ENCODE measurements at regions not wholly inside any gene's neighbourhood (a gene's known extent, or its start where the extent isn't known, plus 50 kb on each side); places are given as distances from the start of the nearest gene placed in this dataset.

DNA sequence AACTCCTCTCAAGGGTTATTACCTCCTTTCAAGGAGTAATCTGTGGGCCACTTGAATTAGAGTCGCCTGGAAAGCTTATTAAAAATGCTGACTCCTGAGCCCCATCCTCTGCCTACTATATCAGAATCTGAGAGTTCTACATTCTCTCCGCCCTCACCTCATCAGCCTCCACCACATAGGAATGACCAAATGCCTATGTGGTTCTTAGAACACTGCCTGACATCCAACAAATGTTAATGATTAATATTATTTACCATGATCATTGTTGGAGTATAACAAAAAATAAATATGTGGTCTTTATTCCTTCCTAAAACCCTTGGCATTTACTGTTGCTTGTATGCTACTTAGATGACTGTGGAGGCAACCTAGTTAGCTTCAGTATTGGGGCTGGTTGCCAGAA is 91.9 kb downstream of the BBS10 start:
- Histone ChIP-seq H3K36me3 (ENCODE audit: insufficient read depth) (no peaks in the 10 kb centered on the region), H3K4me1 (ENCODE audit: low read depth, poor library complexity, severe bottlenecking) (no peaks in the 10 kb centered on the region), H2AFZ (ENCODE audit: low read depth) (no peak overlapping the region), H3K79me2 (ENCODE audit: insufficient read depth, low read depth) (no peaks in the 10 kb centered on the region), H3K4me3 (IDR thresholded peaks at IDR 0.05; ENCODE audit: insufficient read depth, low read depth, low read length) (no peak overlapping the region), H3K27ac (no peak overlapping the region), H3K27me3 (ENCODE audit: insufficient read depth, low read depth) (no peaks in the 10 kb centered on the region), H3K9ac (no peak overlapping the region), H4K20me1 (ENCODE audit: insufficient read depth) (no peaks in the 10 kb centered on the region), H3K4me2 (no peak overlapping the region)
- TF ChIP-seq CTCF (conservative IDR thresholded peaks at IDR 0.05; ENCODE audit: low read depth, low read length), result no peak

- Histone ChIP-seq H3K4me2 (no peak overlapping the region), H3K4me3 (IDR thresholded peaks at IDR 0.05; ENCODE audit: insufficient read depth, low read depth, low read length) (no peak overlapping the region), H3K27ac (no peak overlapping the region), H4K20me1 (ENCODE audit: insufficient read depth) (no peaks in the 10 kb centered on the region), H3K36me3 (ENCODE audit: insufficient read depth) (no peaks in the 10 kb centered on the region), H3K79me2 (ENCODE audit: insufficient read depth, low read depth) (no peaks in the 10 kb centered on the region), H3K4me1 (ENCODE audit: low read depth, poor library complexity, severe bottlenecking) (no peaks in the 10 kb centered on the region), H3K27me3 (ENCODE audit: insufficient read depth, low read depth) (no peaks in the 10 kb centered on the region), H3K9ac (no peak overlapping the region), H2AFZ (ENCODE audit: low read depth) (no peak overlapping the region)
- no peak for TF ChIP-seq CTCF (conservative IDR thresholded peaks at IDR 0.05; ENCODE audit: low read depth, low read length)
Observed at GRCh38 chr12:76255692-76256091, 92.5 kb downstream of the BBS10 start.

- no peaks in the 10 kb centered on the region for H3K36me3 ChIP-seq (ENCODE audit: insufficient read depth)
- no peaks in the 10 kb centered on the region for H3K79me2 ChIP-seq (ENCODE audit: insufficient read depth, low read depth)
- no peak overlapping the region for H3K4me2 ChIP-seq
- H3K9ac ChIP-seq, result no peak overlapping the region
- H2AFZ ChIP-seq (ENCODE audit: low read depth), result no peak overlapping the region
- no peaks in the 10 kb centered on the region for H4K20me1 ChIP-seq (ENCODE audit: insufficient read depth)
- no peaks in the 10 kb centered on the region for H3K4me1 ChIP-seq (ENCODE audit: low read depth, poor library complexity, severe bottlenecking)
- no peak overlapping the region for H3K27ac ChIP-seq
- H3K27me3 ChIP-seq (ENCODE audit: insufficient read depth, low read depth), result no peaks in the 10 kb centered on the region
- no peak for TF ChIP-seq CTCF (conservative IDR thresholded peaks at IDR 0.05; ENCODE audit: low read depth, low read length)
- H3K4me3 ChIP-seq (IDR thresholded peaks at IDR 0.05; ENCODE audit: insufficient read depth, low read depth, low read length), result no peak overlapping the region
Observed at GRCh38 chr12:76255281-76255680, 92.9 kb downstream of the BBS10 start.

DNA sequence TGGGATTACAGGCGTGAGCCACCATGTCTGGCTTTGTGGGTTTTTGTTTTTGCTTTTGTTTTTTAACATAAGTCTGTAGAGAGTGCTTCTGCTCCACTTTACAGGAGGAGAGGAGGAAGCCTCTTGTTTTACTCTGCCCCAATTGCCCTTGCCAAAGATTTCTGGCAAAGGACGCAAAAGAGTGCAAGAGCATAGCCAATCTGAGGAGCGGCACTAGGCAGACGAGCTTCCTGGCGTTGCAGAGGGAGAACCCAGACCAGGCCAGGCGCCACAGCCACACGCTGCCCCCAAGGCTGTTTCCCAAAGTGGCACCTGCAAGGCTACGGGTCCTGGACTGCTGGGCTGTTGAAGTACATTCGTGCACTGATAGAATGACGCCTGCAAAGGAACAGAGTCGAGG is 96.2 kb downstream of the BBS10 start:
- Histone ChIP-seq H3K4me2 (no peak overlapping the region), H2AFZ (ENCODE audit: low read depth) (no peak overlapping the region), H3K4me1 (ENCODE audit: low read depth, poor library complexity, severe bottlenecking) (no peaks in the 10 kb centered on the region), H4K20me1 (ENCODE audit: insufficient read depth) (no peaks in the 10 kb centered on the region), H3K27me3 (ENCODE audit: insufficient read depth, low read depth) (no peaks in the 10 kb centered on the region), H3K79me2 (ENCODE audit: insufficient read depth, low read depth) (no peaks in the 10 kb centered on the region), H3K36me3 (ENCODE audit: insufficient read depth) (no peaks in the 10 kb centered on the region), H3K4me3 (IDR thresholded peaks at IDR 0.05; ENCODE audit: insufficient read depth, low read depth, low read length) (no peak overlapping the region), H3K9ac (no peak overlapping the region), H3K27ac (no peak overlapping the region)
- no peak for TF ChIP-seq CTCF (conservative IDR thresholded peaks at IDR 0.05; ENCODE audit: low read depth, low read length)

GRCh38 chr12:76250256-76250655 is 98.0 kb downstream of the BBS10 start:
- H3K27ac ChIP-seq, result no peak overlapping the region
- TF ChIP-seq CTCF (conservative IDR thresholded peaks at IDR 0.05; ENCODE audit: low read depth, low read length), result no peak

More at GRCh38 chr12:76250256-76250655, 98.0 kb downstream of the BBS10 start:
- Histone ChIP-seq H3K4me3 (IDR thresholded peaks at IDR 0.05; ENCODE audit: insufficient read depth, low read depth, low read length) (no peak overlapping the region), H2AFZ (ENCODE audit: low read depth) (no peak overlapping the region), H3K27me3 (ENCODE audit: insufficient read depth, low read depth) (no peaks in the 10 kb centered on the region), H3K4me2 (no peak overlapping the region), H3K4me1 (ENCODE audit: low read depth, poor library complexity, severe bottlenecking) (no peaks in the 10 kb centered on the region), H3K36me3 (ENCODE audit: insufficient read depth) (no peaks in the 10 kb centered on the region), H4K20me1 (ENCODE audit: insufficient read depth) (no peaks in the 10 kb centered on the region), H3K79me2 (ENCODE audit: insufficient read depth, low read depth) (no peaks in the 10 kb centered on the region), H3K9ac (no peak overlapping the region)
